ENCODE measurements at regions not wholly inside any gene's neighbourhood (a gene's known extent, or its start where the extent isn't known, plus 50 kb on each side); places are given as distances from the start of the nearest gene placed in this dataset.

- TF ChIP-seq CTCF (IDR thresholded peaks at IDR 0.05) (no peak), EP300 (IDR thresholded peaks at IDR 0.05; ENCODE audit: low read depth) (no peak), POLR2AphosphoS5 (IDR thresholded peaks at IDR 0.05) (no peak)
Measured at GRCh38 chr12:91958816-91959215, 186.8 kb downstream of the BTG1 start.
